HG02884 (cell line): ENCODE measurements at regions not wholly inside any gene's neighbourhood (a gene's known extent, or its start where the extent isn't known, plus 50 kb on each side); places are given as distances from the start of the nearest gene placed in this dataset.

Experiments
- ATAC-seq: cut with Tn5 transposase; IDR thresholded peaks from one replicate; pipeline ENCODE4 v1.9.1; 2021; ENCODE audit warnings: mild to moderate bottlenecking, moderate library complexity; ENCODE audit not compliant: unreplicated experiment

- no peak for ATAC-seq
Observed at GRCh38 chr11:92276773-92277172, 52.2 kb downstream of the FAT3 start.

GRCh38 chr11:92277871-92278270 is 53.3 kb downstream of the FAT3 start:
- no peak for ATAC-seq

GRCh38 chr11:92278791-92279433 is 54.3 kb downstream of the FAT3 start:
- ATAC-seq: no peak

- no peak for ATAC-seq
Observed at GRCh38 chr11:92284107-92284506, 59.5 kb downstream of the FAT3 start.

- ATAC-seq: no peak
Observed at GRCh38 chr11:92284558-92284957, 59.9 kb downstream of the FAT3 start.

GRCh38 chr11:92285776-92286175 is 61.2 kb downstream of the FAT3 start:
- no peak for ATAC-seq

- ATAC-seq: no peak
Observed at GRCh38 chr11:92286709-92287108, 62.1 kb downstream of the FAT3 start.

- ATAC-seq: no peak
Observed at GRCh38 chr11:92295175-92296137, 70.8 kb downstream of the FAT3 start.

GRCh38 chr11:92296138-92296515 is 71.5 kb downstream of the FAT3 start:
- no peak for ATAC-seq

GRCh38 chr11:92297567-92298553 is 73.2 kb downstream of the FAT3 start:
- ATAC-seq: no peak

- no peak for ATAC-seq
Observed at GRCh38 chr11:92300876-92301275, 76.3 kb downstream of the FAT3 start.

GRCh38 chr11:92302770-92303169 is 78.2 kb downstream of the FAT3 start:
- ATAC-seq: no peak

- ATAC-seq: no peak
Observed at GRCh38 chr11:92304271-92304670, 79.7 kb downstream of the FAT3 start.

GRCh38 chr11:92306966-92307510 is 82.4 kb downstream of the FAT3 start:
- no peak for ATAC-seq

GRCh38 chr11:92308366-92308765 is 83.7 kb downstream of the FAT3 start:
- no peak for ATAC-seq

- no peak for ATAC-seq
Observed at GRCh38 chr11:92311616-92312449, 87.2 kb downstream of the FAT3 start.

GRCh38 chr11:92313784-92314183 is 89.2 kb downstream of the FAT3 start:
- ATAC-seq: no peak

GRCh38 chr11:92314499-92314898 is 89.9 kb downstream of the FAT3 start:
- no peak for ATAC-seq

- no peak for ATAC-seq
Observed at GRCh38 chr11:92316106-92316809, 91.6 kb downstream of the FAT3 start.
